PC-9 (cell line): ENCODE measurements at regions not wholly inside any gene's neighbourhood (a gene's known extent, or its start where the extent isn't known, plus 50 kb on each side); places are given as distances from the start of the nearest gene placed in this dataset.

Experiments
- EZH2 ChIP-seq: fragments of 200-600 bp; sonication (generic); IDR thresholded peaks from 2 replicates; pipeline ENCODE4 v1.8.0; 2017; ENCODE audit warnings: antibody characterized with exemption, low read depth
- TF ChIP-seq, protein P1 (sequence below): fragments of 200-600 bp; sonication (generic); conservative IDR thresholded peaks from 2 replicates; pipeline ENCODE4 v1.6.1; 2017; ENCODE audit warnings: mixed run types, antibody characterized with exemption, mild to moderate bottlenecking, moderate library complexity

DNA sequence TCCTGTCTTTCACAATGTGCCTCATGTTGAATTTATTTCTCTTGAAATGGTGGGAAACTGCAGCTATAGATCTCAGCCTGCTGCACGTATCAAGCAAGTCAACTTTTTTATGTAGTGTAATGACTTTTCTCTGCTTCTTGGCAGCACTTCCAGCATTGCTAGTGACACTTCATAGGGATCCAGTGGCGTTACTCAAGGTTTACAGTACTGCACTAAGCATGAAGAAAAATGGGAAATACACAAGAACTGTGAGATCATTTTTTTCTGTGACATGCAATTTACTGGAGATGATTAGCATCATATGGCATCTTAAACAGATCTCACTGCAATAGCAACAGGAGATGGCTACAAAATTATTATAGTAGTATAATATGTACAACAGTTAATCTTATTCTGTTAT, 90.9 kb downstream of the POLR1F start:
- no peak for TF ChIP-seq EZH2
- TF ChIP-seq, protein P1, sequence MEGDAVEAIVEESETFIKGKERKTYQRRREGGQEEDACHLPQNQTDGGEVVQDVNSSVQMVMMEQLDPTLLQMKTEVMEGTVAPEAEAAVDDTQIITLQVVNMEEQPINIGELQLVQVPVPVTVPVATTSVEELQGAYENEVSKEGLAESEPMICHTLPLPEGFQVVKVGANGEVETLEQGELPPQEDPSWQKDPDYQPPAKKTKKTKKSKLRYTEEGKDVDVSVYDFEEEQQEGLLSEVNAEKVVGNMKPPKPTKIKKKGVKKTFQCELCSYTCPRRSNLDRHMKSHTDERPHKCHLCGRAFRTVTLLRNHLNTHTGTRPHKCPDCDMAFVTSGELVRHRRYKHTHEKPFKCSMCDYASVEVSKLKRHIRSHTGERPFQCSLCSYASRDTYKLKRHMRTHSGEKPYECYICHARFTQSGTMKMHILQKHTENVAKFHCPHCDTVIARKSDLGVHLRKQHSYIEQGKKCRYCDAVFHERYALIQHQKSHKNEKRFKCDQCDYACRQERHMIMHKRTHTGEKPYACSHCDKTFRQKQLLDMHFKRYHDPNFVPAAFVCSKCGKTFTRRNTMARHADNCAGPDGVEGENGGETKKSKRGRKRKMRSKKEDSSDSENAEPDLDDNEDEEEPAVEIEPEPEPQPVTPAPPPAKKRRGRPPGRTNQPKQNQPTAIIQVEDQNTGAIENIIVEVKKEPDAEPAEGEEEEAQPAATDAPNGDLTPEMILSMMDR = no peak
